ENCODE measurements at regions not wholly inside any gene's neighbourhood (a gene's known extent, or its start where the extent isn't known, plus 50 kb on each side); places are given as distances from the start of the nearest gene placed in this dataset.

GRCh38 chr1:176323472-176323871, 116.4 kb upstream of the COP1 start:
- TF ChIP-seq POLR2A (IDR thresholded peaks at IDR 0.05) (no peak), CTCF (IDR thresholded peaks at IDR 0.05) (no peak)
